HS-5 (cell line): ENCODE measurements at regions not wholly inside any gene's neighbourhood (a gene's known extent, or its start where the extent isn't known, plus 50 kb on each side); places are given as distances from the start of the nearest gene placed in this dataset.

Experiments
- DNase-seq: peaks from one replicate; pipeline ENCODE4 v3.0.0-alpha.2; 2012; ENCODE audit warnings: low read depth

GRCh38 chr1:192713921-192714320 lies 78.0 kb downstream of the RGS13 start:
- DNase-seq = no peak

- peak; percentile 53 for DNase-seq
Measured at GRCh38 chr1:192724670-192725069, 84.2 kb upstream of the RGS2 start.

GRCh38 chr1:192726820-192727504 lies 81.9 kb upstream of the RGS2 start:
- no peak for DNase-seq

- DNase-seq = no peak
Measured at GRCh38 chr1:192729500-192729899, 79.3 kb upstream of the RGS2 start.

GRCh38 chr1:192730198-192730597 lies 78.6 kb upstream of the RGS2 start:
- no peak for DNase-seq

- DNase-seq = no peak
Measured at GRCh38 chr1:192732787-192733186, 76.1 kb upstream of the RGS2 start.

GRCh38 chr1:192735298-192735915 lies 73.4 kb upstream of the RGS2 start:
- DNase-seq = no peak

GRCh38 chr1:192737306-192737705 lies 71.5 kb upstream of the RGS2 start:
- no peak for DNase-seq

- DNase-seq = no peak
Measured at GRCh38 chr1:192739476-192740184, 69.2 kb upstream of the RGS2 start.

- DNase-seq = no peak
Measured at GRCh38 chr1:192740214-192740613, 68.6 kb upstream of the RGS2 start.

- no peak for DNase-seq
Measured at GRCh38 chr1:192741095-192741494, 67.7 kb upstream of the RGS2 start.

GRCh38 chr1:192747301-192747700 lies 61.5 kb upstream of the RGS2 start:
- peak; percentile 60 for DNase-seq

- DNase-seq = no peak
Measured at GRCh38 chr1:192747943-192748342, 60.9 kb upstream of the RGS2 start.

- DNase-seq = no peak
Measured at GRCh38 chr1:192749349-192749748, 59.5 kb upstream of the RGS2 start.

- DNase-seq = no peak
Measured at GRCh38 chr1:192751260-192751659, 57.6 kb upstream of the RGS2 start.

GRCh38 chr1:192756314-192756713 lies 52.5 kb upstream of the RGS2 start:
- DNase-seq = no peak

- DNase-seq = no peak
Measured at GRCh38 chr1:192756847-192757246, 52.0 kb upstream of the RGS2 start.

GRCh38 chr1:192758492-192758891 lies 50.3 kb upstream of the RGS2 start:
- no peak for DNase-seq
